ENCODE measurements at regions not wholly inside any gene's neighbourhood (a gene's known extent, or its start where the extent isn't known, plus 50 kb on each side); places are given as distances from the start of the nearest gene placed in this dataset.

DNA sequence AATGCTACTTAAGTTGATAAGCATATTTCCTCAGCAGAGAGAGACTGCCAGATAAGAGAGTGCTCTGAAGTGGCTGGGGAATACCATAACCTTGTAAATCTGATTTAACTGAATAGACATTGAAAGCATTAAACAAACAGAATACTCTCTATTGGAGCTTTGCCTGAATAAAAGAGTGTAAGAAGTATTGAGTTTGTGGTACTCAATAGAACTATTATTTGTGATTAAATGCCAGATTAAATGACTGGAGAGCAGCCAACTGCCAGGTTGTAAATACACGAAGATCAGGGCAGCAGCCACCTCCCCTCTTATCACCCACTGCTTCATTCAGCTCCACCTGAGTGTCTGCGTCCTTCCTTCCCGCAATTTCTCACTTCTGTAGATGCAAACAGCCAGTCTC is 373.6 kb downstream of the DCDC2C start:
- no peak overlapping the region for H3K4me2 ChIP-seq (ENCODE audit: low read length)
- H3K36me3 ChIP-seq (ENCODE audit: control insufficient read depth in 1 of 2, insufficient read depth in 2 of 2, low read length in 2 of 2), result no peaks in the 10 kb centered on the region
- no peak overlapping the region for H2AFZ ChIP-seq (ENCODE audit: low read depth, low read length, poor library complexity, severe bottlenecking)
- POLR2A ChIA-PET, result no interaction called here
- no peaks in the 10 kb centered on the region for H3K4me1 ChIP-seq (ENCODE audit: control insufficient read depth in 1 of 2, insufficient read depth in 2 of 2, low read length in 2 of 2)
- ATAC-seq, result no peak
- H3K79me2 ChIP-seq (ENCODE audit: insufficient read depth, low read length), result no peaks in the 10 kb centered on the region
- no TSS peak for BruUV-seq (replicated peaks)
- H3K4me3 ChIP-seq (replicated peaks in 1 of 2; ENCODE audit: low read depth in 1 of 2, low read length in 2 of 2), result no peak overlapping the region
- RAD21 ChIA-PET (ENCODE audit: low non-redundant PET in 1 of 2, low total read pairs in 2 of 2, uncharacterized antibody in 2 of 2, unreplicated experiment in 2 of 2), result no interaction called here
- no peaks in the 10 kb centered on the region for H4K20me1 ChIP-seq (ENCODE audit: insufficient read depth)
- no peak overlapping the region for H3K27ac ChIP-seq (ENCODE audit: low read depth, low read length)
- intact Hi-C loops (cut with micrococcal nuclease), result no loop called here
- no peak for DNase-seq (ENCODE audit: low read depth, low spot score)
- TF ChIP-seq TCF7L2 (IDR thresholded peaks at IDR 0.05; ENCODE audit: borderline replicate concordance, extremely low read depth, insufficient read depth, insufficient read length) (no peak), EZH2 (IDR thresholded peaks at IDR 0.05) (no peak), FOSL1 (IDR thresholded peaks at IDR 0.05; ENCODE audit: low read depth) (no peak)
- TF ChIP-seq, protein P1, sequence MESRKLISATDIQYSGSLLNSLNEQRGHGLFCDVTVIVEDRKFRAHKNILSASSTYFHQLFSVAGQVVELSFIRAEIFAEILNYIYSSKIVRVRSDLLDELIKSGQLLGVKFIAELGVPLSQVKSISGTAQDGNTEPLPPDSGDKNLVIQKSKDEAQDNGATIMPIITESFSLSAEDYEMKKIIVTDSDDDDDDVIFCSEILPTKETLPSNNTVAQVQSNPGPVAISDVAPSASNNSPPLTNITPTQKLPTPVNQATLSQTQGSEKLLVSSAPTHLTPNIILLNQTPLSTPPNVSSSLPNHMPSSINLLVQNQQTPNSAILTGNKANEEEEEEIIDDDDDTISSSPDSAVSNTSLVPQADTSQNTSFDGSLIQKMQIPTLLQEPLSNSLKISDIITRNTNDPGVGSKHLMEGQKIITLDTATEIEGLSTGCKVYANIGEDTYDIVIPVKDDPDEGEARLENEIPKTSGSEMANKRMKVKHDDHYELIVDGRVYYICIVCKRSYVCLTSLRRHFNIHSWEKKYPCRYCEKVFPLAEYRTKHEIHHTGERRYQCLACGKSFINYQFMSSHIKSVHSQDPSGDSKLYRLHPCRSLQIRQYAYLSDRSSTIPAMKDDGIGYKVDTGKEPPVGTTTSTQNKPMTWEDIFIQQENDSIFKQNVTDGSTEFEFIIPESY (IDR thresholded peaks at IDR 0.05; ENCODE audit: extremely low read depth, insufficient replicate concordance, low read length), result no peak
- CTCF ChIA-PET, result no interaction called here
- H3K9ac ChIP-seq (ENCODE audit: low read length), result no peak overlapping the region
- H3K27me3 ChIP-seq (ENCODE audit: insufficient read depth, low read length), result no peaks in the 10 kb centered on the region
- no peaks in the 10 kb centered on the region; a peak in 2 of 4 replicates for H3K9me3 ChIP-seq (ENCODE audit: control insufficient read depth in 1 of 2, insufficient read depth in 1 of 2, low read depth in 1 of 2, low read length in 2 of 2)
- no peaks in the 10 kb centered on the region for H3K9me2 ChIP-seq (ENCODE audit: insufficient read depth)

DNA sequence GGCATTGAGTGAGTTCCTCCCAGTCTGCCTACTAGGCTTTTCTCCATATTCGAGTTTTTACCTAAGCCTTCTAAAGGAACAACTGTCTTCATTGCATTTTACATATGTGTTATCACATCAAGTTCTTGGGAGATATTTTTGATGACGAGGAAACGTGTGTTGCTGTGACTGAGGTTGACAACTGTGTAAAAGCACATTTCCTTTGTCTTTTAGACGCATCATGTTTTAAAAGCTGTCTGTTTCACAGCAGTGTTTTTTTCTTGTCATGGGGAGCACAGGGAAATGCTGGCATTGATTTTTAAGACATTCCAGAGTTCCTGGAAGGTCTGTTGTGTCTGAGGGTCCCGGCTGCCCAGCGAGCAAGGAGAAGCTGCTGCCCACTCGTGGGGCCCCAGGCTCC is 381.8 kb downstream of the DCDC2C start:
- Histone ChIP-seq H3K79me2 (ENCODE audit: insufficient read depth, low read length) (no peaks in the 10 kb centered on the region), H3K27ac (ENCODE audit: low read depth, low read length) (no peak overlapping the region), H3K4me2 (ENCODE audit: low read length) (no peak overlapping the region), H3K27me3 (ENCODE audit: insufficient read depth, low read length) (no peaks in the 10 kb centered on the region), H3K9me3 (ENCODE audit: control insufficient read depth in 1 of 2, insufficient read depth in 1 of 2, low read depth in 1 of 2, low read length in 2 of 2) (peaks cover 0 to 4% of the 10 kb centered on the region in 2 experiments; a peak in 2 of 4 replicates), H3K9ac (ENCODE audit: low read length) (no peak overlapping the region), H2AFZ (ENCODE audit: low read depth, low read length, poor library complexity, severe bottlenecking) (no peak overlapping the region), H3K4me3 (replicated peaks in 1 of 2; ENCODE audit: low read depth in 1 of 2, low read length in 2 of 2) (no peak overlapping the region), H3K4me1 (ENCODE audit: control insufficient read depth in 1 of 2, insufficient read depth in 2 of 2, low read length in 2 of 2) (no peaks in the 10 kb centered on the region), H4K20me1 (ENCODE audit: insufficient read depth) (no peaks in the 10 kb centered on the region), H3K9me2 (ENCODE audit: insufficient read depth) (no peaks in the 10 kb centered on the region), H3K36me3 (ENCODE audit: control insufficient read depth in 1 of 2, insufficient read depth in 2 of 2, low read length in 2 of 2) (no peaks in the 10 kb centered on the region)
- BruUV-seq (replicated peaks), result no TSS peak
- TF ChIP-seq SIN3A (IDR thresholded peaks at IDR 0.05; ENCODE audit: low read depth) (no peak), EGR1 (IDR thresholded peaks at IDR 0.05; ENCODE audit: low read depth) (no peak), CBX3 (IDR thresholded peaks at IDR 0.05; ENCODE audit: low read depth) (no peak), RAD21 (IDR thresholded peaks at IDR 0.05; ENCODE audit: low read depth) (no peak)
- intact Hi-C loops (cut with micrococcal nuclease), result no loop called here
- ChIA-PET POLR2A (no interaction called here), RAD21 (ENCODE audit: low non-redundant PET in 1 of 2, low total read pairs in 2 of 2, uncharacterized antibody in 2 of 2, unreplicated experiment in 2 of 2) (no interaction called here), CTCF (no interaction called here)
- DNase-seq (ENCODE audit: low read depth, low spot score), result no peak
- ATAC-seq, result no peak
